Frontal cortex (tissue), 3 donors: ENCODE measurements at regions not wholly inside any gene's neighbourhood (a gene's known extent, or its start where the extent isn't known, plus 50 kb on each side); places are given as distances from the start of the nearest gene placed in this dataset.
A peak's percentile ranks its signal among the peaks of the same experiment; 100 is the strongest.

ENCODE experiments used
- DNase-seq, 2 donors: peaks; one replicate each; pipeline ENCODE4 v3.0.0; 2012; ENCODE audit warnings: low spot score in 2 of 2
- FAIRE-seq: peaks from 2 replicates; lab custom pipeline; 2012; peaks lifted over from hg19 to GRCh38; lab: Jason Lieb, UNC
- donor health status: control.
- donor health status: control.
- donor health status: control.

GRCh38 chr10:78371136-78371535 lies 337.5 kb downstream of the RPS24 start:
- FAIRE-seq (no peak), DNase-seq (no peak)

DNA sequence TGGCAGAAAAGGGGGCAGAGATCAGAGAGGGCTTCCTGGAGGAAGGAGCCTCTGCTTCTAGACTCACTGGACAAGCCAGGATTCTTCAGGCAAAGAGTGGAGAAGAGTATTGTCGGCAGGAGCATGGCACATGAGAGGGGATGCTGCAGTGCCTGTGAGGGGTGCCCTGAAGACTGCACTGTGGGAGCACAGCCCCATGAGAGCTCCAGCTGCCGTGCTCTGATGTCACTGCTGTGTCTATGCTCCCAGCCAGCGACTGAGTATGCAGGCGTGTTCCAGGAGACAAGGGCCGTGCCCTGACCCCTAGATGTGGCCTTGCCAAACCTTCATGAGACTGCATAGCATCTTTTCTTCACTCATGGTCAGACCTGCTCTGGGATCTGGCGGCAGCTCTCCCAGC lies 339.1 kb downstream of the RPS24 start:
- FAIRE-seq (no peak), DNase-seq (no peak)

DNA sequence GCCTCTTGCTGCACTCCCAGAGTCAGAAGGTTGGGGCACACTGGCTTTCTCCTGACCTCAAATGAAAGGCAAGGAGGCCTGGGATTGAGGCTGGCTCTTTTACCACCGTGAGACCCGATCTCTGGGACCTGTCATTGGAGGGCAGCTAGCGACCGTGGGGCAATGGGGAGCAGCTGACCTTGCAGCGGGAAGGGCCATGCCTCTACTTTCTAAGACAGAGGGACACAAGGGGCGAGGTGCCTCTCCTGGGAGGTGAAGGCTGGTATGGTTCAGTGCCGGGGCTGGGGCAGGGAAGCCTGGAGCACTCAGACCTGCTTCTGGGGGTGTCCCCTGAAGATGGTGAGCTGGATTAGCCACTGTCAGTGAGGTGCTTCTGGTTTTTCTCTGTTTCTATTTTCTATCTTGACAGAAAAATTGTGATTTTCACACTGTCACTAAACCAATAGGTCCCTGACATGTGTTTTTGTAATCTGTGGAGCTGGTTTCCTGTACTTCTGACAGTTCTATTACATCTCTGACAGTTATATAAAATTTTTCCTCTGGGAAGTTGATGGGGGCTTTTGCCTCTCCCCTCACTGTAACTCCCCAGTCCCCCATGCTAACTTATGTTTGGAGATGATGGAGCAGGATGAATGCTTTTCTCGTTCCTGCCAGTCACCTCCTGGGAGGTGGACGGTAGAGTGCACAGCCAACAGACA lies 340.8 kb downstream of the RPS24 start:
- FAIRE-seq (no peak), DNase-seq (no peak)

GRCh38 chr10:78375854-78376785 lies 342.5 kb downstream of the RPS24 start:
- no peak for FAIRE-seq
- peak in 1 of 2 donors; percentile 53 for DNase-seq

DNA sequence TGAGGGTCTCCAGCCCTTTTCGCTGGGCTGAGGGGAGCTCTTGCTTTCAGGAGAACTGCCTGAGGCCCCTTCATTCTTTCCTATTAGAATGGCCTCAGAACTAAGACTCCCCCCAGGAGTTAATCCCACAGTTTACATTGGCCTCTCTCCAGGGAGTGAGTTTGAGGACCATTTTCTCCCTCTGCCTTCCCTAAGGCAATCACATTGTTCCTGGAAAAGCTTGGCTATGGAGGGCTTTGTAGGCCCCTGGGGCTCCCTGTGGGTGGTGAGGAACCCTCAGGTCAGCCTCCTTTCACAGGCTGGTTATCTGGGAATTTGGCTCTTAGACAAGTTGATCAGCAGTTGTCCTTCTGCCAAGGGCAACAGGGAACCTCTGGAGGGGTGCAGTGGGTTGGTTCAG lies 343.7 kb downstream of the RPS24 start:
- no peak for DNase-seq

GRCh38 chr10:78378192-78378591 lies 344.5 kb downstream of the RPS24 start:
- DNase-seq = no peak
- FAIRE-seq = no peak

More for the DNA sequence above, 343.7 kb downstream of the RPS24 start:
- FAIRE-seq = no peak

DNA sequence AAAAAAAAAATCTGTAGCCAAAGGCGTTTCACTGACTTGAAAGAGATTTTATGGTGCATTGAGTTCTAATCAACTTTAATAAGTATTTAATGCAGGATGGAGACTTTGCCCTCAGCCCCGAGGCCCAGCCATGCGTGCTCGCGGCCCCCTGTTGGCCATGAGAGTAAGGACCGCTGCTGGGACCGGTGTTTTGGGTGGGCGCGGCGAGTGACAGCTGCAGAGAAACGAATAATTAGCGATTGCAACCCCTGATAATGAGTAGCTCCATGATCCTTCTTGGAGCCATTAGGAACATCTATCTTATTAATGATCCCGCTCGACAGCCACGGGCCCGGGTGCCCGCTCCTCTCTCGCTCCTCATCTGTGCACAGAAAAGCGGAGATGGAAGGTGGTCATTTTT lies 347.4 kb downstream of the RPS24 start:
- no peak for DNase-seq
- FAIRE-seq = no peak

DNA sequence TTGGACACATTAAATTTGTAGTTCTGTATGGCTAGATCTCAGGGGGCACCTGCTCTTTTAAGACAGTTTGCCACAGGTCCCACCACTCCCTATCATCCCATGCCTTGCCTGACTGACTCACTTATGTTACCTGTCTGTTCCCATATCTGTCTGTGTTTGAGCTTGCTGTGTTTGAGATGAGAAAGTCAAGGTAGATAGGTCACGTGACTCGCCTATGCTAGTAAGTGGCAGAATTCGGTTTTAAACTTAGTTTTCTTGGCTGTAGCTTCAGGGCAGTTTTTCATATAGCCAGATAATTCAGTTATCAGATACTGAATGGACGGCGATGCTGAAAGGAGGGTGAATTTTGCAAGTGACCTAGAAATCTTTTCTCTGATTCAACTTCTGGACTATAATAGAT lies 348.4 kb downstream of the RPS24 start:
- no peak for FAIRE-seq

GRCh38 chr10:78382772-78383171 lies 349.1 kb downstream of the RPS24 start:
- no peak for FAIRE-seq
- peak in 1 of 2 donors; percentile 14 for DNase-seq

More for the DNA sequence above, 348.4 kb downstream of the RPS24 start:
- no peak for DNase-seq

- DNase-seq (no peak), FAIRE-seq (no peak)
Measured at GRCh38 chr10:78383378-78384048, 349.9 kb downstream of the RPS24 start.

GRCh38 chr10:78384049-78384431 lies 350.4 kb downstream of the RPS24 start:
- FAIRE-seq = no peak
- DNase-seq = no peak

DNA sequence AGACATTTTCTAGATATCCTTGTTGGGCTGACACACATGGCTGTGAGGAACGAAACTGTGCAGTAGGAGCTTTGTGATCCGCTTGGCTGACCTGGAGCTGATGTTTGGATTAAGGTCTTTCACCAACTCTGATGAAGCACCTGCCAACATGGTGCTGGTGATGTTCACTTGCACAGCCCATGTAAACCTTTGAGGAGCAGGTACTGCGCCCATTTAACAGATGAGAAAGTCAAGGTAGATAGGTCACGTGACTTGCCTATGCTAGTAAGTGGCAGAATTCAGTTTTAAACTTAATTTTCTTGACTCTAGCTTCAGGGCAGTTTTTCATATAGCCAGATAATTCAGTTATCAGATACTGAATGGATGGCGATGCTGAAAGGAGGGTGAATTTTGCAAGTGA lies 351.9 kb downstream of the RPS24 start:
- FAIRE-seq = no peak
- no peak for DNase-seq

DNA sequence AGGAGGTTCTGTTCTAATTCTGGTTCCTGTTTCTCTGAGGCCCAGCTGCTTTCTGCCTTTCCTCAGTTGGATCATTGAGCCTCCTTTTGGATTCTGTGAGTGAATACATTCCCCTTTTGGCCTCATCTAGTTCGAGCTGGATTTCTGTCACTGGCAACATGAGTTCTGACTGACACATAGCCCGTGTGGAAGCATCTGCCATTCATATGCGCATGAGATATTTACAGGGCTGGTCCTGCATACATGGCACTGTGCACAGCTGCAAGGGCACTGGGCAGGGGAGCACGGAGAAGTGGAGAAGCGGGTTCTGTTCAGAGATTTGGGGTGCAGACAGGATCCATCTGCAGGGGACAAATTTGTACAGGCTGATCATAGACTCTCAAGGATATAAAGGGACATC lies 352.8 kb downstream of the RPS24 start:
- DNase-seq = no peak
- no peak for FAIRE-seq

DNA sequence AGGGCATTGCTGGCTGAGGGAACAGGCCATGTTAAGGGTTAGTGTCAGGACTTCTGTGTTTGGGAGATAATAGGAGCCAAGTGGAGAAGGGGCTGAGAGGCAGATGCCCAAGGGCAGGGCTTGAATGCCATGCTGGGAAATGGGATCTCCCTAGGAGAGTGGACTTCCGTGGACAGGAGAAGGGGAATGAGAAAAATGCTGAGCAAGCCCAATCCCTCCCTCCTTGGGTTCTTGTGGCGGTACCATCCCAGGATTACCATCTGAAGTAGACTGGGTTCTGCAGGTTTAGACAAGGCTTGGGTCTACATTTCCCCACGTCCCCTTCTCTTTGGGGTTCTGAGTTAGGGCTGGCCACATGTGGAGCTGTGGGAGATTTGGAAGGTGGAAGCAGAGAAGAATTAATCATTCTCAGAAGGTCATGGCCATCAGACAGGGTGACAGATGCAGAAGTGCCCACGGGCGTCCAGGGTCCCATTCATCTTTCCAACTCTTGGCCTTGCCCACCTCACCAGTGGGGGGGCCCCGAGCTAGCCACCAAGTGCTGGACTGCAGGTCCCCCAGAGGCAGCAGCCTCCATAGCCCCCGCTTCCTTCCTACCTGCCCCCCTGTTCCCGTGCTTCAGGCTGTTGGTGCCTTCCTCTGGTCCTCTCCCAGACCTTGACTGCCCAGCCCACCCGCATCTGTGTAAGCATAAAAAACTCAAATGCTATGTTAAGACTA lies 354.8 kb downstream of the RPS24 start:
- FAIRE-seq (no peak), DNase-seq (no peak)

- DNase-seq (no peak), FAIRE-seq (no peak)
Measured at GRCh38 chr10:78389419-78389818, 355.8 kb downstream of the RPS24 start.

GRCh38 chr10:78390051-78390450 lies 356.4 kb downstream of the RPS24 start:
- no peak for DNase-seq
- FAIRE-seq = no peak

- DNase-seq = no peak
- FAIRE-seq = no peak
Measured at GRCh38 chr10:78390817-78391216, 357.2 kb downstream of the RPS24 start.

DNA sequence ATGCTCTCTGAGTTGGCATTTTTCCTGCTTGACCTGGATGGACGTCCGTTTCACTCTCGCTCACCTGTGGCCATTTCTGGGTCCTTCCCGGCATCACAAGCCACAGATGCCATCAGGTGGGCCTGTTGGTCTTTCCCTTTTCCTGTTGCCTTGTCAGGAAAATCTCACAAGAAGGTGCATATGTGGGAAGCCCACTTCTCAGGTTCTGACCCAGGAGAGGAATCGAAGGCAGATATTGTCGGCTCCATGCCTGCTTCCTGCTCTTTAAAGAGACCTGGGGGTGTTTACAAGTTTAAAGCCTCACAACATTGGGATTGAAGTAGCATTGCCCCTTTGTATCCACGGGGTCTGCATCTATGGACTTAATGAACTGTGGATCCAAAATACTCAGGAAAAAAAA lies 357.9 kb downstream of the RPS24 start:
- FAIRE-seq (no peak), DNase-seq (no peak)

DNA sequence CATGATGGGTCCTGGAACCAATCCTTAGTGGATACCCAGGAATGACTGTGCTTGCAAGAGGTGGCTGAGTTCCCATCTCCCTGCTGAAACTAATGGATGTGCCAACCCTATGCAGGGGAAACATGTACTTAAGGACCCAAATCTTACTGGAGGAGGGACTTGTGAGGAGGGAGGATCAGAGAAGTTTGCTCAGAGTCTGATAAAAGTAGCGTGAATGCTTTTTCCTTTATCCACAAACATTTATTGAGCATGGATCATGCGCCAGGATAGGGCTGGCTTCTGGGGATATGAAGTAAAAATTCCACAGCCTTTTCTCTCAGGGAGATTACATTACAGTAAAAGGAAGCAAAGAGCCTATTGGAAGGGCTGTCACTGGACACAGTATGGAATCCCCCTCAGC lies 358.5 kb downstream of the RPS24 start:
- FAIRE-seq (no peak), DNase-seq (no peak)

DNA sequence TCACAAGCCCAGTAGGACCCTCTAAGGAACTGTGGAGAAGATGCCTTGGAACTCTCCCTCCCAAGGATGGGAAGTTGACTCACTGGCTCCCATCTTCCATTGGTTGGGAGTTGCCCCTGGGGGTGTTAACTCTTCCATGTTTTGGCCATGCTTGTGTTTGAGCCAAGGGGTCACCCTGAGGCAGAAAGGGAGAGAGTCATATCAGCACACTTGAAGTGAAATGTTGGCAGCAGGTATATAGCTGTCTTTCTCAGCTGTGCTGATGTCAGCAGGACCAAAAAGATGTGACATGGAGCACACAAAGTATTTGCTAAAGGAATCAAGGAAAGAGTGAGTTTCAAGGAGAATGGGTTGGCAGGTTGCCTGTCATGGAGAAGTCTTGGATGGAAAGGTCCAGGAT lies 359.4 kb downstream of the RPS24 start:
- DNase-seq (no peak), FAIRE-seq (no peak)
